Medulla oblongata (tissue), 1 donor: ENCODE measurements at regions not wholly inside any gene's neighbourhood (a gene's known extent, or its start where the extent isn't known, plus 50 kb on each side); places are given as distances from the start of the nearest gene placed in this dataset.

ENCODE experiments used
- DNase-seq: peaks from one replicate; pipeline ENCODE4 v3.0.0-alpha.2; 2015; ENCODE audit errors: extremely low spot score

GRCh38 chr21:41076064-41076463 is 91.9 kb upstream of the BACE2 start:
- no peak for DNase-seq

- DNase-seq, result no peak
Measured at GRCh38 chr21:41079159-41079558, 88.8 kb upstream of the BACE2 start.

GRCh38 chr21:41080485-41081121 is 87.4 kb upstream of the BACE2 start:
- no peak for DNase-seq

GRCh38 chr21:41086569-41086968 is 81.4 kb upstream of the BACE2 start:
- no peak for DNase-seq

GRCh38 chr21:41090981-41091380 is 77.0 kb upstream of the BACE2 start:
- DNase-seq, result no peak

- no peak for DNase-seq
Measured at GRCh38 chr21:41091616-41092015, 76.3 kb upstream of the BACE2 start.

GRCh38 chr21:41092312-41092711 is 75.6 kb upstream of the BACE2 start:
- DNase-seq, result no peak

GRCh38 chr21:41095983-41096382 is 72.0 kb upstream of the BACE2 start:
- DNase-seq, result no peak

- DNase-seq, result no peak
Measured at GRCh38 chr21:41098076-41098475, 69.9 kb upstream of the BACE2 start.

GRCh38 chr21:41098481-41099042 is 69.4 kb upstream of the BACE2 start:
- DNase-seq, result no peak

GRCh38 chr21:41100826-41101550 is 67.0 kb upstream of the BACE2 start:
- DNase-seq, result no peak

- no peak for DNase-seq
Measured at GRCh38 chr21:41102281-41102680, 65.7 kb upstream of the BACE2 start.

- no peak for DNase-seq
Measured at GRCh38 chr21:41107602-41108001, 60.4 kb upstream of the BACE2 start.

- DNase-seq, result no peak
Measured at GRCh38 chr21:41108668-41109585, 59.0 kb upstream of the BACE2 start.

- no peak for DNase-seq
Measured at GRCh38 chr21:41110161-41110560, 57.8 kb upstream of the BACE2 start.

- DNase-seq, result no peak
Measured at GRCh38 chr21:41110664-41111063, 57.3 kb upstream of the BACE2 start.

GRCh38 chr21:41111681-41112080 is 56.3 kb upstream of the BACE2 start:
- DNase-seq, result no peak

- DNase-seq, result peak; percentile 50
Measured at GRCh38 chr21:41112740-41113692, 54.9 kb upstream of the BACE2 start.

GRCh38 chr21:41115851-41116250 is 52.1 kb upstream of the BACE2 start:
- DNase-seq, result no peak
